ENCODE measurements at regions not wholly inside any gene's neighbourhood (a gene's known extent, or its start where the extent isn't known, plus 50 kb on each side); places are given as distances from the start of the nearest gene placed in this dataset.

- Histone ChIP-seq H3K36me3 (replicated peaks in 1 of 2) (no peaks in the 10 kb centered on the region), H3K27me3 (no peaks in the 10 kb centered on the region), H3K4me3 (no peak overlapping the region), H3K4me1 (replicated peaks in 1 of 2) (no peaks in the 10 kb centered on the region), H3K27ac (no peak overlapping the region), H3K9me3 (replicated peaks in 1 of 3) (no peaks in the 10 kb centered on the region)
- 84 to 86% (median 86%) methylated on average over 4 of the region's 4 CpGs for WGBS, 4 donors
- no peak for DNase-seq
- intact Hi-C loops (cut with DNase I) = no loop called here
- TF ChIP-seq POLR2A (IDR thresholded peaks at IDR 0.05) = no peak
- TF ChIP-seq CTCF (IDR thresholded peaks at IDR 0.05) = no peak
Observed at GRCh38 chr13:74084375-74084935, 49.7 kb downstream of the KLF12 start.

- WGBS, 4 donors = 49 to 56% (median 55%) methylated on average over 3 of the region's 3 CpGs
- no peaks in the 10 kb centered on the region for H3K4me1 ChIP-seq (replicated peaks in 1 of 2)
- H3K4me3 ChIP-seq = no peak overlapping the region
- no peaks in the 10 kb centered on the region for H3K9me3 ChIP-seq (replicated peaks in 1 of 3)
- no peaks in the 10 kb centered on the region for H3K27me3 ChIP-seq
- no peak overlapping the region for H3K27ac ChIP-seq
- intact Hi-C loops (cut with DNase I) = no loop called here
- DNase-seq = no peak
- no peaks in the 10 kb centered on the region for H3K36me3 ChIP-seq (replicated peaks in 1 of 2)
- TF ChIP-seq POLR2A (IDR thresholded peaks at IDR 0.05) (no peak), CTCF (IDR thresholded peaks at IDR 0.05) (no peak)
Observed at GRCh38 chr13:74082741-74083160, 51.5 kb downstream of the KLF12 start.

GRCh38 chr13:74080762-74081161 is 53.4 kb downstream of the KLF12 start:
- H3K36me3 ChIP-seq (replicated peaks in 1 of 2) = no peaks in the 10 kb centered on the region
- WGBS, 4 donors = 89 to 97% (median 94%) methylated on average over 1 of the region's 1 CpG
- H3K4me1 ChIP-seq (replicated peaks in 1 of 2) = no peaks in the 10 kb centered on the region
- no peak overlapping the region for H3K4me3 ChIP-seq
- no peaks in the 10 kb centered on the region for H3K9me3 ChIP-seq (replicated peaks in 1 of 3)
- TF ChIP-seq CTCF (IDR thresholded peaks at IDR 0.05) = no peak
- TF ChIP-seq POLR2A (IDR thresholded peaks at IDR 0.05) = no peak
- no peak overlapping the region for H3K27ac ChIP-seq
- DNase-seq = no peak
- intact Hi-C loops (cut with DNase I) = no loop called here
- H3K27me3 ChIP-seq = no peaks in the 10 kb centered on the region

GRCh38 chr13:74077792-74078191 is 56.4 kb downstream of the KLF12 start:
- Histone ChIP-seq H3K4me3 (no peak overlapping the region), H3K4me1 (replicated peaks in 1 of 2) (peaks cover 0 to 29% of the 10 kb centered on the region in 2 donors), H3K9me3 (replicated peaks in 1 of 3) (no peaks in the 10 kb centered on the region), H3K36me3 (replicated peaks in 1 of 2) (no peaks in the 10 kb centered on the region), H3K27ac (peak overlapping the region in 1 of 5 donors; percentile 4), H3K27me3 (no peaks in the 10 kb centered on the region)
- 59 to 76% (median 62%) methylated on average over 2 of the region's 2 CpGs for WGBS, 4 donors
- TF ChIP-seq POLR2A (IDR thresholded peaks at IDR 0.05) (no peak), CTCF (IDR thresholded peaks at IDR 0.05) (no peak)
- intact Hi-C loops (cut with DNase I) = no loop called here
- DNase-seq = no peak
